ENCODE measurements at regions not wholly inside any gene's neighbourhood (a gene's known extent, or its start where the extent isn't known, plus 50 kb on each side); places are given as distances from the start of the nearest gene placed in this dataset.

- dilution Hi-C loops (cut with MboI; ENCODE audit: extremely low pct_ligation_motif_present, low sequenced_read_pairs), result no loop called here
- Histone ChIP-seq H3K4me3 (ENCODE audit: control insufficient read depth in 2 of 3, extremely low read depth in 1 of 3, insufficient read depth in 2 of 3, low read depth in 1 of 3, low read length in 3 of 3) (no peak overlapping the region), H3K9me3 (ENCODE audit: control insufficient read depth, low read depth, low read length) (no peaks in the 10 kb centered on the region), H2AFZ (ENCODE audit: control insufficient read depth, low read length) (no peak overlapping the region), H3K27ac (ENCODE audit: control insufficient read depth, insufficient read depth, low read length) (no peak overlapping the region), H3K36me3 (ENCODE audit: control insufficient read depth in 2 of 2, extremely low read depth in 1 of 2, insufficient read depth in 2 of 2, low read length in 2 of 2) (no peaks in the 10 kb centered on the region), H3K27me3 (ENCODE audit: control insufficient read depth, extremely low read depth, insufficient read depth, low read length) (no peaks in the 10 kb centered on the region), H3K79me2 (ENCODE audit: control insufficient read depth, insufficient read depth, low read length) (no peaks in the 10 kb centered on the region), H3K4me1 (ENCODE audit: control insufficient read depth, extremely low read depth, insufficient read depth, low read length) (no peaks in the 10 kb centered on the region), H3K9me1 (ENCODE audit: control insufficient read depth, extremely low read depth, insufficient read depth, low read length) (no peaks in the 10 kb centered on the region), H3K4me2 (ENCODE audit: control insufficient read depth, extremely low read depth, insufficient read depth, low read depth, low read length) (no peak overlapping the region), H4K20me1 (ENCODE audit: control insufficient read depth, extremely low read depth, insufficient read depth, low read length) (no peaks in the 10 kb centered on the region), H3K9ac (ENCODE audit: control insufficient read depth, extremely low read depth, insufficient read depth, low read length) (no peak overlapping the region)
- FAIRE-seq, result no peak
- DNase-seq (ENCODE audit: low read depth, low spot score), result no peak
- no peak for TF ChIP-seq CTCF (optimal IDR thresholded peaks at IDR 0.05 in 1 of 3, IDR thresholded peaks at IDR 0.05 in 1 of 3, conservative IDR thresholded peaks at IDR 0.05 in 1 of 3; ENCODE audit: extremely low read depth in 1 of 3, insufficient read depth in 2 of 3, low read length in 3 of 3)
- no peak for TF ChIP-seq EZH2 (IDR thresholded peaks at IDR 0.05; ENCODE audit: low read length)
Observed at GRCh38 chrX:36856849-36857248, 151.3 kb upstream of the FAM47C start.

- H4K20me1 ChIP-seq (ENCODE audit: control insufficient read depth, extremely low read depth, insufficient read depth, low read length), result no peaks in the 10 kb centered on the region
- H3K79me2 ChIP-seq (ENCODE audit: control insufficient read depth, insufficient read depth, low read length), result no peaks in the 10 kb centered on the region
- H3K4me2 ChIP-seq (ENCODE audit: control insufficient read depth, extremely low read depth, insufficient read depth, low read depth, low read length), result no peak overlapping the region
- H3K27ac ChIP-seq (ENCODE audit: control insufficient read depth, insufficient read depth, low read length), result no peak overlapping the region
- H3K4me1 ChIP-seq (ENCODE audit: control insufficient read depth, extremely low read depth, insufficient read depth, low read length), result no peaks in the 10 kb centered on the region
- dilution Hi-C loops (cut with MboI; ENCODE audit: extremely low pct_ligation_motif_present, low sequenced_read_pairs), result no loop called here
- no peak for TF ChIP-seq EZH2 (IDR thresholded peaks at IDR 0.05; ENCODE audit: low read length)
- no peak for TF ChIP-seq CTCF (optimal IDR thresholded peaks at IDR 0.05 in 1 of 3, IDR thresholded peaks at IDR 0.05 in 1 of 3, conservative IDR thresholded peaks at IDR 0.05 in 1 of 3; ENCODE audit: extremely low read depth in 1 of 3, insufficient read depth in 2 of 3, low read length in 3 of 3)
- no peaks in the 10 kb centered on the region for H3K9me3 ChIP-seq (ENCODE audit: control insufficient read depth, low read depth, low read length)
- no peak overlapping the region for H3K4me3 ChIP-seq (ENCODE audit: control insufficient read depth in 2 of 3, extremely low read depth in 1 of 3, insufficient read depth in 2 of 3, low read depth in 1 of 3, low read length in 3 of 3)
- no peak overlapping the region for H3K9ac ChIP-seq (ENCODE audit: control insufficient read depth, extremely low read depth, insufficient read depth, low read length)
- no peak for FAIRE-seq
- H3K27me3 ChIP-seq (ENCODE audit: control insufficient read depth, extremely low read depth, insufficient read depth, low read length), result no peaks in the 10 kb centered on the region
- no peak for DNase-seq (ENCODE audit: low read depth, low spot score)
- no peaks in the 10 kb centered on the region for H3K36me3 ChIP-seq (ENCODE audit: control insufficient read depth in 2 of 2, extremely low read depth in 1 of 2, insufficient read depth in 2 of 2, low read length in 2 of 2)
- no peak overlapping the region for H2AFZ ChIP-seq (ENCODE audit: control insufficient read depth, low read length)
- no peaks in the 10 kb centered on the region for H3K9me1 ChIP-seq (ENCODE audit: control insufficient read depth, extremely low read depth, insufficient read depth, low read length)
Observed at GRCh38 chrX:36859231-36859630, 148.9 kb upstream of the FAM47C start.
